HepG2 (cell line): ENCODE measurements at regions not wholly inside any gene's neighbourhood (a gene's known extent, or its start where the extent isn't known, plus 50 kb on each side); places are given as distances from the start of the nearest gene placed in this dataset.
A peak's percentile ranks its signal among the peaks of the same experiment; 100 is the strongest.

Experiments used
- ATF3 ChIP-seq: sonication (generic); formaldehyde crosslinking; IDR thresholded peaks from 2 replicates; pipeline ENCODE4 v1.4.0; 2020; ENCODE audit warnings: missing genetic modification reagents
- ATF5 ChIP-seq: sonication (generic); formaldehyde crosslinking; IDR thresholded peaks from 2 replicates; pipeline ENCODE4 v1.4.0; 2020; ENCODE audit warnings: mild to moderate bottlenecking, low read depth, missing genetic modification reagents
- BHLHE40 ChIP-seq: IDR thresholded peaks from 2 replicates; pipeline ENCODE4 v1.6.1; 2011; ENCODE audit warnings: low read length, improper control_type of control experiment
- ELF1 ChIP-seq: sonication (generic); formaldehyde crosslinking; IDR thresholded peaks from 2 replicates; pipeline ENCODE4 v1.4.0; 2020; ENCODE audit warnings: missing genetic modification reagents
- FOXA3 ChIP-seq: IDR thresholded peaks from 2 replicates; pipeline ENCODE4 v1.6.1; 2016; ENCODE audit warnings: missing genetic modification reagents, missing compliant biosample characterization
- KDM2A ChIP-seq: sonication (generic); formaldehyde crosslinking; IDR thresholded peaks from 2 replicates; pipeline ENCODE4 v1.4.0; 2020; ENCODE audit warnings: low read depth, missing genetic modification reagents, borderline replicate concordance
- PBX2 ChIP-seq: IDR thresholded peaks from 2 replicates; pipeline ENCODE4 v1.6.1; 2016; ENCODE audit warnings: control low read depth
- SAFB2 ChIP-seq: sonication (generic); formaldehyde crosslinking; IDR thresholded peaks from 2 replicates; pipeline ENCODE4 v1.5.1; 2020; ENCODE audit warnings: missing genetic modification reagents, low read depth, mild to moderate bottlenecking, borderline replicate concordance
- SOX5 ChIP-seq: IDR thresholded peaks from 2 replicates; pipeline ENCODE4 v1.6.1; 2016; ENCODE audit warnings: borderline replicate concordance
- SP4 ChIP-seq: sonication (generic); formaldehyde crosslinking; IDR thresholded peaks from 2 replicates; pipeline ENCODE4 v1.8.1; 2023; ENCODE audit warnings: mild to moderate bottlenecking, missing genetic modification reagents
- SPEN ChIP-seq: sonication (generic); formaldehyde crosslinking; IDR thresholded peaks from 2 replicates; pipeline ENCODE4 v1.5.1; 2020; ENCODE audit warnings: low read depth, mild to moderate bottlenecking, missing genetic modification reagents
- ZEB1 ChIP-seq: IDR thresholded peaks from 2 replicates; pipeline ENCODE4 v1.6.1; 2012; ENCODE audit warnings: mild to moderate bottlenecking, low read depth, inconsistent platforms; ENCODE audit not compliant: insufficient replicate concordance
- ZNF318 ChIP-seq: sonication (generic); formaldehyde crosslinking; IDR thresholded peaks from 2 replicates; pipeline ENCODE4 v1.4.0; 2020; ENCODE audit warnings: mild to moderate bottlenecking, missing genetic modification reagents
- ZNF597 ChIP-seq: sonication (generic); formaldehyde crosslinking; IDR thresholded peaks from 2 replicates; pipeline ENCODE4 v1.5.0; 2020; ENCODE audit warnings: missing genetic modification reagents
- ZNF598 ChIP-seq: sonication (generic); formaldehyde crosslinking; IDR thresholded peaks from 2 replicates; pipeline ENCODE4 v1.5.1; 2020; ENCODE audit warnings: mild to moderate bottlenecking, missing genetic modification reagents, borderline replicate concordance
- ZNF784 ChIP-seq: sonication (generic); formaldehyde crosslinking; IDR thresholded peaks from 2 replicates; pipeline ENCODE4 v1.5.1; 2020; ENCODE audit warnings: missing genetic modification reagents, mild to moderate bottlenecking, borderline replicate concordance
- ZSCAN20 ChIP-seq: sonication (generic); formaldehyde crosslinking; IDR thresholded peaks from 2 replicates; pipeline ENCODE4 v1.4.0; 2020; ENCODE audit warnings: missing genetic modification reagents, mild to moderate bottlenecking, borderline replicate concordance

GRCh38 chr7:112939574-112940313 is 146.9 kb downstream of the GPR85 start (continued):
- TF ChIP-seq KDM2A (CRISPR knock-in tag) (peak; percentile 68; the same call in 1 of the 2 replicates), ATF3 (CRISPR knock-in tag) (no peak), FOXA3 (peak; percentile 15), ELF1 (peak; percentile 71; the same call in 1 of the 2 replicates), SP4 (CRISPR knock-in tag) (peak; percentile 91), SAFB2 (CRISPR knock-in tag) (no peak), ZSCAN20 (CRISPR knock-in tag) (no peak), BHLHE40 (no peak), SPEN (CRISPR knock-in tag) (no peak; the same call in 1 of the 2 replicates), ZNF784 (CRISPR knock-in tag) (0 out of 2 replicates have a peak, but pooled peaks have one; percentile 35), PBX2 (CRISPR knock-in tag) (peak; percentile 73), ZNF598 (0 out of 2 replicates have a peak, but pooled peaks have one; percentile 24), SOX5 (peak; percentile 7; the same call in 1 of the 2 replicates), ATF5 (CRISPR knock-in tag) (no peak), ZEB1 (no peak), ZNF318 (CRISPR knock-in tag) (no peak), ZNF597 (CRISPR knock-in tag) (no peak)
